ENCODE measurements at regions not wholly inside any gene's neighbourhood (a gene's known extent, or its start where the extent isn't known, plus 50 kb on each side); places are given as distances from the start of the nearest gene placed in this dataset.

- Histone ChIP-seq H3K36me3 (ENCODE audit: control insufficient read depth, insufficient read depth, low read length) (no peaks in the 10 kb centered on the region), H4K91ac (ENCODE audit: insufficient read depth, low read depth, low read length) (no peak overlapping the region), H3K4me3 (ENCODE audit: insufficient read depth, low read depth, low read length) (no peak overlapping the region), H3K18ac (ENCODE audit: low read depth, low read length) (no peak overlapping the region), H3K4ac (ENCODE audit: low read depth, low read length) (no peak overlapping the region), H3K4me1 (ENCODE audit: control insufficient read depth, insufficient read depth, low read length) (no peaks in the 10 kb centered on the region), H4K5ac (ENCODE audit: low read depth, low read length) (no peak overlapping the region), H2BK20ac (ENCODE audit: low read depth, low read length) (no peak overlapping the region), H4K20me1 (ENCODE audit: insufficient read depth, low read length) (no peaks in the 10 kb centered on the region), H3K27me3 (ENCODE audit: control insufficient read depth, insufficient read depth, low read length) (no peaks in the 10 kb centered on the region), H3K56ac (ENCODE audit: extremely low read depth, insufficient read depth, low read length) (no peak overlapping the region), H2BK15ac (ENCODE audit: low read depth, low read length) (no peak overlapping the region), H4K8ac (ENCODE audit: low read depth in 2 of 2, low read length in 2 of 2) (no peak overlapping the region), H3K27ac (ENCODE audit: insufficient read depth, low read length) (no peak overlapping the region), H2AK5ac (ENCODE audit: low read depth, low read length) (no peak overlapping the region), H3K23ac (ENCODE audit: low read depth, low read length) (no peak overlapping the region), H3K79me1 (ENCODE audit: low read depth in 1 of 2, low read length in 2 of 2) (no peaks in the 10 kb centered on the region), H2AFZ (replicated peaks; ENCODE audit: low read length, poor library complexity) (no peak overlapping the region), H3K9ac (ENCODE audit: low read depth, low read length) (no peak overlapping the region), H3K4me2 (ENCODE audit: low read depth, low read length) (no peak overlapping the region), H3K9me3 (ENCODE audit: control insufficient read depth, insufficient read depth, low read length) (peaks cover 15% of the 10 kb centered on the region), H3K9me1 (ENCODE audit: insufficient read depth, low read length) (no peaks in the 10 kb centered on the region), H2AK9ac (replicated peaks; ENCODE audit: low read depth, low read length, poor library complexity) (no peak overlapping the region), H2BK5ac (ENCODE audit: low read depth, low read length, poor library complexity, severe bottlenecking) (no peak overlapping the region), H2BK120ac (ENCODE audit: low read depth, low read length) (no peak overlapping the region), H3K14ac (replicated peaks; ENCODE audit: low read depth, low read length) (no peak overlapping the region)
- ChIA-PET POLR2A (ENCODE audit: unreplicated experiment) (no interaction called here), CTCF (no interaction called here)
- TF ChIP-seq CEBPB (IDR thresholded peaks at IDR 0.05; ENCODE audit: low read depth, low read length), result no peak
- TF ChIP-seq ELK1 (IDR thresholded peaks at IDR 0.05; ENCODE audit: borderline replicate concordance, low read depth, low read length), result no peak
- dilution Hi-C loops (cut with HindIII; ENCODE audit: low sequenced_read_pairs, unreplicated experiment) (no loop called here), in situ Hi-C loops (cut with MboI; ENCODE audit: low sequenced_read_pairs) (no loop called here), intact Hi-C loops (cut with micrococcal nuclease) (no loop called here)
- WGBS, 2 experiments (ENCODE audit: extremely low coverage in 2 of 2, insufficient read length in 1 of 2), result no CpG with 5 or more reads among the region's 1 CpG
- ATAC-seq (ENCODE audit: low read depth), result no peak
- no TSS peak for BruUV-seq (replicated peaks)
- DNase-seq, result no peak
Measured at GRCh38 chr17:54608634-54609155, 292.0 kb upstream of the TOM1L1 start.

Measured in IMR-90 (cell line).